Eye (tissue), 1 donor: ENCODE measurements at regions not wholly inside any gene's neighbourhood (a gene's known extent, or its start where the extent isn't known, plus 50 kb on each side); places are given as distances from the start of the nearest gene placed in this dataset.
A peak's percentile ranks its signal among the peaks of the same experiment; 100 is the strongest.
"Not testable (repeated sequence)": the region's sequence is repeated elsewhere in the genome, so short reads cannot be mapped to it uniquely, and the experiment has no call there.

Source experiments
- DNase-seq: peaks from one replicate; pipeline ENCODE4 v3.0.0-alpha.2; 2015

- peak; percentile 51 for DNase-seq
These were observed 123.2 kb upstream of the TBC1D5 start for GRCh38 chr3:17865631-17866030.

GRCh38 chr3:17861476-17861875, 119.0 kb upstream of the TBC1D5 start:
- DNase-seq = no peak

- not testable (repeated sequence) for DNase-seq
These were observed 118.5 kb upstream of the TBC1D5 start for GRCh38 chr3:17860840-17861471.

- no peak for DNase-seq
These were observed 109.8 kb upstream of the TBC1D5 start for GRCh38 chr3:17852217-17852616.

- DNase-seq = no peak
These were observed 108.0 kb upstream of the TBC1D5 start for GRCh38 chr3:17850448-17850847.

GRCh38 chr3:17848102-17848501, 105.7 kb upstream of the TBC1D5 start:
- no peak for DNase-seq

- DNase-seq = no peak
These were observed 104.7 kb upstream of the TBC1D5 start for GRCh38 chr3:17847156-17847555.

- no peak for DNase-seq
These were observed 104.0 kb upstream of the TBC1D5 start for GRCh38 chr3:17846466-17846865.

GRCh38 chr3:17845026-17845812, 102.8 kb upstream of the TBC1D5 start:
- DNase-seq = no peak

- DNase-seq = no peak
These were observed 101.8 kb upstream of the TBC1D5 start for GRCh38 chr3:17844236-17844635.

GRCh38 chr3:17841190-17841828, 98.9 kb upstream of the TBC1D5 start:
- peak; percentile 93 for DNase-seq

GRCh38 chr3:17840651-17841050, 98.2 kb upstream of the TBC1D5 start:
- no peak for DNase-seq

GRCh38 chr3:17840126-17840525, 97.7 kb upstream of the TBC1D5 start:
- no peak for DNase-seq

- DNase-seq = no peak
These were observed 94.5 kb upstream of the TBC1D5 start for GRCh38 chr3:17836919-17837318.

GRCh38 chr3:17836092-17836491, 93.7 kb upstream of the TBC1D5 start:
- DNase-seq = no peak

- no peak for DNase-seq
These were observed 91.5 kb upstream of the TBC1D5 start for GRCh38 chr3:17833786-17834559.

- DNase-seq = no peak
These were observed 89.6 kb upstream of the TBC1D5 start for GRCh38 chr3:17832016-17832415.

- DNase-seq = no peak
These were observed 88.9 kb upstream of the TBC1D5 start for GRCh38 chr3:17831366-17831765.

GRCh38 chr3:17830788-17831187, 88.4 kb upstream of the TBC1D5 start:
- DNase-seq = no peak

GRCh38 chr3:17828388-17828787, 86.0 kb upstream of the TBC1D5 start:
- no peak for DNase-seq

- DNase-seq = no peak
These were observed 82.9 kb upstream of the TBC1D5 start for GRCh38 chr3:17825298-17825697.

GRCh38 chr3:17823816-17824215, 81.4 kb upstream of the TBC1D5 start:
- DNase-seq = no peak

- DNase-seq = no peak
These were observed 80.6 kb upstream of the TBC1D5 start for GRCh38 chr3:17823036-17823435.
